HCT116 (cell line): ENCODE measurements at regions not wholly inside any gene's neighbourhood (a gene's known extent, or its start where the extent isn't known, plus 50 kb on each side); places are given as distances from the start of the nearest gene placed in this dataset.
"Not testable (repeated sequence)": the region's sequence is repeated elsewhere in the genome, so short reads cannot be mapped to it uniquely, and the experiment has no call there.

Source experiments
- ATF3 ChIP-seq: IDR thresholded peaks from 2 replicates; pipeline ENCODE4 v1.6.1; 2012
- CBX3 ChIP-seq: IDR thresholded peaks from 2 replicates; pipeline ENCODE4 v1.6.1; 2012; ENCODE audit warnings: low read depth
- CEBPB ChIP-seq: IDR thresholded peaks from 2 replicates; pipeline ENCODE4 v1.6.1; 2012; ENCODE audit warnings: low read depth
- CTCF ChIP-seq, 3 experiments: fragments of 200-600 bp in 1 of 3; sonication (generic) in 1 of 3; IDR thresholded peaks in 2 of 3; conservative IDR thresholded peaks in 1 of 3; 2 replicates each; pipeline ENCODE4 v1.5.1; 2012 to 2017; ENCODE audit warnings: low read depth in 2 of 3, low read length in 2 of 3, antibody characterized with exemption in 1 of 3, borderline replicate concordance in 1 of 3, control low read depth in 1 of 3, mild to moderate bottlenecking in 1 of 3, mixed read lengths in 1 of 3, mixed run types in 1 of 3, moderate library complexity in 1 of 3; ENCODE audit not compliant: insufficient read depth in 1 of 3
- EGR1 ChIP-seq: IDR thresholded peaks from 2 replicates; pipeline ENCODE4 v1.6.1; 2012; ENCODE audit warnings: low read depth
- ELF1 ChIP-seq: IDR thresholded peaks from 2 replicates; pipeline ENCODE4 v1.6.1; 2012; ENCODE audit warnings: low read depth, borderline replicate concordance
- EZH2 ChIP-seq: fragments of 200-600 bp; sonication (generic); IDR thresholded peaks from 2 replicates; pipeline ENCODE4 v1.6.1; 2017; ENCODE audit warnings: antibody characterized with exemption, mixed run types
- EZH2phosphoT487 ChIP-seq: fragments of 200-600 bp; IDR thresholded peaks from 2 replicates; pipeline ENCODE4 v1.6.1; 2018; ENCODE audit warnings: antibody characterized with exemption, borderline replicate concordance
- MAX ChIP-seq: IDR thresholded peaks from 2 replicates; pipeline ENCODE4 v1.6.1; 2012
- POLR2A ChIP-seq: IDR thresholded peaks from 2 replicates; pipeline ENCODE4 v1.7.0; 2011; ENCODE audit warnings: borderline replicate concordance; ENCODE audit not compliant: insufficient read depth, insufficient read length; ENCODE audit errors: extremely low read depth
- POLR2AphosphoS5 ChIP-seq: IDR thresholded peaks from 2 replicates; pipeline ENCODE4 v1.6.1; 2011; ENCODE audit warnings: mild to moderate bottlenecking, low read depth, low read length, moderate library complexity
- YY1 ChIP-seq: IDR thresholded peaks from 2 replicates; pipeline ENCODE4 v1.6.1; 2011; ENCODE audit warnings: low read length, low read depth, moderate library complexity, mild to moderate bottlenecking; ENCODE audit not compliant: insufficient replicate concordance; ENCODE audit errors: extremely low read depth
- ZFX ChIP-seq: fragments of 450-650 bp; IDR thresholded peaks from 2 replicates; pipeline ENCODE4 v1.6.1; 2017

- TF ChIP-seq CTCF (IDR thresholded peaks at IDR 0.05 in 2 of 3, conservative IDR thresholded peaks at IDR 0.05 in 1 of 3; ENCODE audit: borderline replicate concordance in 1 of 3, insufficient read depth in 1 of 3, low read depth in 2 of 3, low read length in 2 of 3); EZH2phosphoT487; CEBPB; CBX3; ATF3; EZH2; POLR2AphosphoS5; YY1; EGR1; ZFX; MAX; POLR2A; ELF1: not testable (repeated sequence)
These were observed 100.9 kb downstream of the TMEM121 start for GRCh38 chr14:105627287-105627686.
